ENCODE measurements at regions not wholly inside any gene's neighbourhood (a gene's known extent, or its start where the extent isn't known, plus 50 kb on each side); places are given as distances from the start of the nearest gene placed in this dataset.

DNA sequence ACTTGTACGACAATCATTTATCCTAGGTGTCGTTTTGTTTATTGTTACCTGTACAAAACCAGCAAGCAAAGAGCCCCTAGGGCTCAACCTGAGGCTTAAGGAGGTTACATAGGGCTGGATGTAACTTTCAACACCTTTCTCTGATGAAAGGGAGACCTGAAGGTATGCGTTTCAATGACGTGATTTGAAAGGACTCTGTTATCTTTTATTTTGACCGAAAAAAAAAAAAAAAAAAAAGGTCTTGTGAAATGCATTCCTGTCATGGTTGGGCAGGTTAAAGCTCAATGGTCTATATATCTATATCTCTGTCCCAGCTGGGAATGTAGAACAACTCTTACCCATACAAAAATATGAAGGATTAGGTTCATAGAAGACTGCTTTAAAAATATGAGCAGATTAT lies 78.7 kb upstream of the SASH1 start:
- Histone ChIP-seq H3K79me2 (ENCODE audit: insufficient read depth, low read length) (no peaks in the 10 kb centered on the region), H3K27ac (ENCODE audit: low read depth, low read length) (no peak overlapping the region), H3K27me3 (ENCODE audit: insufficient read depth, low read length) (no peaks in the 10 kb centered on the region), H2AFZ (ENCODE audit: low read depth, low read length) (no peak overlapping the region), H3K9me3 (ENCODE audit: insufficient read depth, low read depth, low read length) (no peaks in the 10 kb centered on the region), H3K9ac (ENCODE audit: low read length) (no peak overlapping the region), H4K20me1 (ENCODE audit: insufficient read depth, low read length) (no peaks in the 10 kb centered on the region), H3K4me1 (ENCODE audit: insufficient read depth, low read length) (peaks cover 9% of the 10 kb centered on the region), H3K4me3 (ENCODE audit: insufficient read depth, low read depth, low read length) (no peak overlapping the region), H3K4me2 (ENCODE audit: low read length) (no peak overlapping the region), H3K36me3 (ENCODE audit: insufficient read depth, low read length) (no peaks in the 10 kb centered on the region)
- Mint-ChIP-seq H3K9me3 (ENCODE audit: unreplicated experiment) (peaks cover 3% of the 10 kb centered on the region), H3K27me3 (ENCODE audit: low read depth, unreplicated experiment) (no peaks in the 10 kb centered on the region), H3K4me3 (ENCODE audit: unreplicated experiment) (no peak overlapping the region), H3K27ac (ENCODE audit: unreplicated experiment) (no peak overlapping the region), H3K36me3 (ENCODE audit: low read depth, unreplicated experiment) (no peaks in the 10 kb centered on the region), H3K4me1 (ENCODE audit: low read depth, unreplicated experiment) (peaks cover 14% of the 10 kb centered on the region)
- TF ChIP-seq EZH2 (IDR thresholded peaks at IDR 0.05; ENCODE audit: insufficient read depth, low read length), result no peak
- no peak for TF ChIP-seq CTCF (IDR thresholded peaks at IDR 0.05; ENCODE audit: insufficient read depth, low read depth, low read length)
- FAIRE-seq (no peak), DNase-seq (ENCODE audit: low read depth) (no peak)

DNA sequence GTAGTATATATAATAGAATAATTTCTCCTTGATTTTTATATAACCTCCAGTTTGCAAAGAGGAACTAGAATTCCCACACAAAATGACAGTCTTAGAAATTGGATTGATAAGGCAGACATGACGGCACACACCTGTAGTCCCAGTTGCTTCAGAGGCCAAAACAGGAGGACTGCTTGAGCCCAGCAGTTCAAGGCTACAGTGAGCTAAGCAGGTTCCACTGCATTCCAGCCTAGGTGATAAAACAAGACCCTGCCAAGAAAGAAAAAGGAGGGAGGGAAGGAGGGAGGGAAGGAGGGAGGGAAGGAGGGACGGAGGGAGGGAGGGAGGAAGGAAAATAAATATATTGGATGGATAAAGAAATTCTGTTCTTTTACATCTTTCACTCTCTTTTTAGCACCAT lies 77.6 kb upstream of the SASH1 start:
- Histone ChIP-seq H3K27ac (ENCODE audit: low read depth, low read length) (no peak overlapping the region), H3K4me1 (ENCODE audit: insufficient read depth, low read length) (peaks cover 9% of the 10 kb centered on the region), H3K27me3 (ENCODE audit: insufficient read depth, low read length) (no peaks in the 10 kb centered on the region), H3K9ac (ENCODE audit: low read length) (no peak overlapping the region), H3K9me3 (ENCODE audit: insufficient read depth, low read depth, low read length) (no peaks in the 10 kb centered on the region), H2AFZ (ENCODE audit: low read depth, low read length) (no peak overlapping the region), H3K36me3 (ENCODE audit: insufficient read depth, low read length) (no peaks in the 10 kb centered on the region), H3K4me3 (ENCODE audit: insufficient read depth, low read depth, low read length) (no peak overlapping the region), H4K20me1 (ENCODE audit: insufficient read depth, low read length) (no peaks in the 10 kb centered on the region), H3K79me2 (ENCODE audit: insufficient read depth, low read length) (no peaks in the 10 kb centered on the region), H3K4me2 (ENCODE audit: low read length) (no peak overlapping the region)
- FAIRE-seq (no peak), DNase-seq (ENCODE audit: low read depth) (no peak)
- TF ChIP-seq EZH2 (IDR thresholded peaks at IDR 0.05; ENCODE audit: insufficient read depth, low read length) (no peak), CTCF (IDR thresholded peaks at IDR 0.05; ENCODE audit: insufficient read depth, low read depth, low read length) (no peak)
- Mint-ChIP-seq H3K36me3 (ENCODE audit: low read depth, unreplicated experiment) (no peaks in the 10 kb centered on the region), H3K4me1 (ENCODE audit: low read depth, unreplicated experiment) (peaks cover 14% of the 10 kb centered on the region), H3K27me3 (ENCODE audit: low read depth, unreplicated experiment) (no peaks in the 10 kb centered on the region), H3K4me3 (ENCODE audit: unreplicated experiment) (no peak overlapping the region), H3K9me3 (ENCODE audit: unreplicated experiment) (peaks cover 3% of the 10 kb centered on the region), H3K27ac (ENCODE audit: unreplicated experiment) (no peak overlapping the region)

DNA sequence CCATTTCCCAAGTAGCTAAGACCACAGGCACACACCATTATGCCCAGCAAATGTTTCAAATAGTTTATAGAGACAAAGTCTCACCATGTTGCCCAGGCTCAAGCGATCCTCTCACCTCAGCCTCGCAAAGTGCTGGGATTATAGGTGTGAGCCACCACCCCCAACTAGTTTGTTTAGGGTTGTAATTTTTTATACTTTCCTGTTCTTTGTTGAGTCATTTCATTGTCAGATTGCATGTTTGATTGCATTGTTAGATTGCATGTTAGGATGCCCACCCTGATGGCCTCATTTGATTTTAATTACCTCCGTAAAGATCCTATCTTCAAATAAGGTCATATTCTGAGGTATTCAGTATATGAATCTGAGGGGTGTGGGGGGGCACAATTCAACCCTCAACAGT lies 73.3 kb upstream of the SASH1 start:
- H3K4me1 Mint-ChIP-seq (ENCODE audit: low read depth, unreplicated experiment), result peaks cover 22% of the 10 kb centered on the region
- H3K27ac Mint-ChIP-seq (ENCODE audit: unreplicated experiment), result no peak overlapping the region
- Histone ChIP-seq H3K9me3 (ENCODE audit: insufficient read depth, low read depth, low read length) (no peaks in the 10 kb centered on the region), H2AFZ (ENCODE audit: low read depth, low read length) (no peak overlapping the region), H3K4me3 (ENCODE audit: insufficient read depth, low read depth, low read length) (no peak overlapping the region), H3K79me2 (ENCODE audit: insufficient read depth, low read length) (no peaks in the 10 kb centered on the region), H3K4me2 (ENCODE audit: low read length) (no peak overlapping the region), H3K27ac (ENCODE audit: low read depth, low read length) (no peak overlapping the region), H3K27me3 (ENCODE audit: insufficient read depth, low read length) (no peaks in the 10 kb centered on the region), H3K4me1 (ENCODE audit: insufficient read depth, low read length) (peaks cover 19% of the 10 kb centered on the region), H4K20me1 (ENCODE audit: insufficient read depth, low read length) (no peaks in the 10 kb centered on the region), H3K36me3 (ENCODE audit: insufficient read depth, low read length) (no peaks in the 10 kb centered on the region), H3K9ac (ENCODE audit: low read length) (no peak overlapping the region)
- no peak for FAIRE-seq
- H3K36me3 Mint-ChIP-seq (ENCODE audit: low read depth, unreplicated experiment), result no peaks in the 10 kb centered on the region
- no peaks in the 10 kb centered on the region for H3K27me3 Mint-ChIP-seq (ENCODE audit: low read depth, unreplicated experiment)
- no peak for DNase-seq (ENCODE audit: low read depth)
- peaks cover 3% of the 10 kb centered on the region for H3K9me3 Mint-ChIP-seq (ENCODE audit: unreplicated experiment)
- H3K4me3 Mint-ChIP-seq (ENCODE audit: unreplicated experiment), result no peak overlapping the region
- no peak for TF ChIP-seq EZH2 (IDR thresholded peaks at IDR 0.05; ENCODE audit: insufficient read depth, low read length)
- TF ChIP-seq CTCF (IDR thresholded peaks at IDR 0.05; ENCODE audit: insufficient read depth, low read depth, low read length), result no peak

Measured in astrocyte (in vitro differentiated cells and primary cell).